ENCODE measurements at regions not wholly inside any gene's neighbourhood (a gene's known extent, or its start where the extent isn't known, plus 50 kb on each side); places are given as distances from the start of the nearest gene placed in this dataset.
"Not testable (repeated sequence)": the region's sequence is repeated elsewhere in the genome, so short reads cannot be mapped to it uniquely, and the experiment has no call there.

DNA sequence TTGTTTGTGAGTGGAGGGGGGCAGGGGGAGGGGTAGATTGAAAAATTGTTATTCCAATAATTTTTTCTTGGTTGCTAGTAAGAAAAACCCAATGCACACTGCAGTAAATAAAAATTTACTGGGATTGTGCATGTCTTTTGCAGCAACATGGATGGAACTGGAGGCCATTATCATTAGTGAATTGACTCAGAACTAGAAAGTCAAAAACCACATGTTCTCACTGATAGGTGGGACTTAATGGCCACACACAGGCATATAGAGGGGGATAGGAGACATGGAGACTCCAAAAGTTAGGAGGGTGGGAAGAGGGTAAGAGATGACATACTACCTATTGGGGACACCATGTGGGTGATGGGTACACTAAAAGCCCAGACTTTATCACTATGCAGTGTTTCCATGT, 67.2 kb downstream of the BUB3 start:
- Histone ChIP-seq H3K9me3 (ENCODE audit: control insufficient read depth, low read length) (no peaks in the 10 kb centered on the region), H3K27ac (ENCODE audit: insufficient read depth, low read depth, low read length, poor library complexity, severe bottlenecking) (no peak overlapping the region), H3K4me3 (ENCODE audit: insufficient read depth, low read depth, low read length) (no peak overlapping the region), H3K27me3 (ENCODE audit: control insufficient read depth, insufficient read depth, low read length, poor library complexity, severe bottlenecking) (no peaks in the 10 kb centered on the region), H3K4me1 (ENCODE audit: control insufficient read depth, insufficient read depth, low read length) (no peaks in the 10 kb centered on the region), H3K36me3 (ENCODE audit: control insufficient read depth, insufficient read depth, low read length) (no peaks in the 10 kb centered on the region)

DNA sequence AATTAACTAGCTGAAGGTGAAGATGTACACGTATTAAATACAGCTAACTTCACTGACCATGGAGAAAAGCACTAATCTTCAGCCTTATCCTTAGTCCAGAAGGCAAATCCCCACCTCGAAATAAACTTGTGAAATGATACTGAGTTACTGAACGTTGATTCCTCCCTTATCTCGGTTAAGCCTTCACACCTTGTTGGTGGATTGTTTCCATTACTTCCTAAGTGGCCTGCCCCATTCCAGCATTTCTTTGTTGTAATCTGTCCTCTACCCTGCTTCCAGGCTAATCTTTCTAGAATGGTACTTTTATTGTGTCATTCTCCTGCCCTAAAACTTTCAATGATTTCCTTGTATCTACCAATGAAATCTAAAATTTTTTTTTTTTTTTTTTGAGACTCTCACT, 68.6 kb downstream of the BUB3 start:
- 95 to 96% methylated on average over 4 of the region's 4 CpGs for WGBS, 2 experiments
- Histone ChIP-seq H3K36me3 (ENCODE audit: control insufficient read depth, insufficient read depth, low read length) (no peaks in the 10 kb centered on the region), H3K4me3 (ENCODE audit: insufficient read depth, low read depth, low read length) (no peak overlapping the region)

DNA sequence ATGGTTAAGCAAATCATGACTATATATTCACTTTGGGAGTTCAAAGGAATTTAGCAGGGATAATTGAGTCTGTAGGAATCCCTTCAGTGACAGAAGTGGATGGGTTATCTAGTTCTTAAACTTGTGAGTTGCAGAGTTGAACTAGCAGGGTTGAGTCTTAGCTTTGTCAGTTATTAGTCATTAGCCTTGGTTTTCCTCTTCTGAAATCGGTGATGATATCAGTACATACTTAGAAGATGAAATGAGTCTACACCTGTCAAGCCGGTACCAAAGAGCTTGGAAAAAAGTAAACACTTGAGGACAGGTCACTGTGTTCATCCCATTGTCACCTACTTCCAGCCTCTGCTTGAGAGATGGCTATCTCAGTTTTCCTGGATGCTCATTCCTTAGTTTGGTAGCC, 73.5 kb downstream of the BUB3 start:
- Histone ChIP-seq H3K4me3 (ENCODE audit: insufficient read depth, low read depth, low read length) (no peak overlapping the region), H3K36me3 (ENCODE audit: control insufficient read depth, insufficient read depth, low read length) (no peaks in the 10 kb centered on the region), H3K9me3 (ENCODE audit: control insufficient read depth, low read length) (no peaks in the 10 kb centered on the region), H3K4me1 (ENCODE audit: control insufficient read depth, insufficient read depth, low read length) (no peaks in the 10 kb centered on the region), H3K27me3 (ENCODE audit: control insufficient read depth, insufficient read depth, low read length, poor library complexity, severe bottlenecking) (no peaks in the 10 kb centered on the region), H3K27ac (ENCODE audit: insufficient read depth, low read depth, low read length, poor library complexity, severe bottlenecking) (no peak overlapping the region)
- 92 to 94% methylated on average over 2 of the region's 2 CpGs for WGBS, 2 experiments

More for the DNA sequence above, 68.6 kb downstream of the BUB3 start:
- Histone ChIP-seq H3K9me3 (ENCODE audit: control insufficient read depth, low read length) (no peaks in the 10 kb centered on the region), H3K27ac (ENCODE audit: insufficient read depth, low read depth, low read length, poor library complexity, severe bottlenecking) (no peak overlapping the region), H3K4me1 (ENCODE audit: control insufficient read depth, insufficient read depth, low read length) (no peaks in the 10 kb centered on the region), H3K27me3 (ENCODE audit: control insufficient read depth, insufficient read depth, low read length, poor library complexity, severe bottlenecking) (no peaks in the 10 kb centered on the region)

DNA sequence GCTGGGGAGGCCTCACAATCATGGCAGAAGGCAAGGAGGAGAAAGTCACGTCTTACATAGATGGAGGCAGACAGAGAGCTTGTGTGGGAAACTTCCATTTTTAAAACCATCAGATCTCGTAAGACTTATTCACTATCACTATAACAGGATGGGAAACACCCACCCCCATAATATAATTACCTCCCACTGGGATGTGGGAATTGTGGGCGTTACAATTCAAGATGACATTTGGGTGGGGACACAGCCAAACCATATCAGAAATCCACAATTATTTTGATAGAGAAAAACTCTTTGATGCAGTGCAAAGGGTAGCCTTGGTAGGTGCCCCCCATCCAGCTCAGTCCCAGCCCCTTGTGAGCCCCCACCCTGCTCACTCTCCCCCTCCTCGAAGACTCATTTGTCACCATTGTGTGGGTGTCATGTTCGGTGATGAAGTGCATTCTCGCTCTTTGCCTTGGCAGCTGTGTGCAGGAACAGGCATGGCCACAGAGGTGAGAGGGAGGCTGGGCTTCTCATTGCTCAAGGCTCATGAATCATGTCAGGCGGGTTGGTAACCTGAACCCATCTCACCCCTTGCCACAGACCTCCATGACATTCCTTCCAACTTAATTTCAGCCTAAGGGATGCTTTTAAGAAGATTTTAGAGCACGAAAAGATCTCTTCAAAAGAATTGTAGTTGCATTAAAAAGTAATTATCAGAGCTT, 75.9 kb downstream of the BUB3 start:
- WGBS, 2 experiments: 84 to 95% methylated on average over 6 to 8 of the region's 8 CpGs
- H3K36me3 ChIP-seq (ENCODE audit: control insufficient read depth, insufficient read depth, low read length): no peaks in the 10 kb centered on the region
- H3K27me3 ChIP-seq (ENCODE audit: control insufficient read depth, insufficient read depth, low read length, poor library complexity, severe bottlenecking): no peaks in the 10 kb centered on the region
- H3K27ac ChIP-seq (ENCODE audit: insufficient read depth, low read depth, low read length, poor library complexity, severe bottlenecking): no peak overlapping the region
- H3K4me3 ChIP-seq (ENCODE audit: insufficient read depth, low read depth, low read length): no peak overlapping the region
- no peaks in the 10 kb centered on the region for H3K4me1 ChIP-seq (ENCODE audit: control insufficient read depth, insufficient read depth, low read length)
- H3K9me3 ChIP-seq (ENCODE audit: control insufficient read depth, low read length): no peaks in the 10 kb centered on the region

DNA sequence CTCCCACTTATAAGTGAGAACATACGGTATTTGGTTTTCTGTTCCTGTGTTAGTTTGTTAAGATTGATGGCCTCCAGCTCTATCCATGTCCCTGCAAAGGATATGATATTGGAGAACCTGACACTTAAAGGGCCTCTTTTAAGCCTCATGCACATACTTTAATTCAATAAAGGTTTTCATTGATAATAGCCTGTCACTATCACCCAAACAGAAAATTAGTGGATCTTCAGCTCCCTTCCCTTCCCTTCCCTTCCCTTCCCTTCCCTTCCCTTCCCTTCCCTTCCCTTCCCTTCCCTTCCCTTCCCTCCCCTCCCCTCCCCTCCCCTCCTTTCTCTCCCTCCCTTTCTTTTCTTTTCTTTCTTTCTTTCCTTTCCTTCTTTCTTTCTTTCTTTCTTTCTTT, 78.7 kb downstream of the BUB3 start:
- H3K27ac ChIP-seq (ENCODE audit: insufficient read depth, low read depth, low read length, poor library complexity, severe bottlenecking); H3K4me1 ChIP-seq (ENCODE audit: control insufficient read depth, insufficient read depth, low read length); H3K4me3 ChIP-seq (ENCODE audit: insufficient read depth, low read depth, low read length); H3K9me3 ChIP-seq (ENCODE audit: control insufficient read depth, low read length); H3K27me3 ChIP-seq (ENCODE audit: control insufficient read depth, insufficient read depth, low read length, poor library complexity, severe bottlenecking); H3K36me3 ChIP-seq (ENCODE audit: control insufficient read depth, insufficient read depth, low read length): not testable (repeated sequence)
- WGBS, 2 experiments: 83 to 90% methylated on average over 1 of the region's 1 CpG

DNA sequence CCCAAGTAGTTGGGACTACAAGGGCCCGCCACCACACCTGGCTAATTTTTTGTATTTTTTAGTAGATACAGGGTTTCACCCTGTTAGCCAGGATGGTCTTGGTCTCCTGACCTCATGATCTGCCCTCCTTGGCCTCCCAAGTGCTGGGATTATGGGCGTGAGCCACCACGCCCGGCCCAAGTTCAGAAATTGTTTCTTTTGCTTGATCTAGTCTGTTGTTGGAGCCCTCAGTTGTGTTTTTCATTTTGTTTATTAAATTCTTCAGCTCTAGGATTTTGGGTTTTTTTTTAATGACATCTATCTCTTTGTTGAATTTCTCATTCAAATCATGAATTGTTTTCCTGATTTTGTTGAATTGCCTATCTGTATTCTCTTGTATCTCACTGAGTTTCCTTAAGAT, 80.8 kb downstream of the BUB3 start:
- H3K4me1 ChIP-seq (ENCODE audit: control insufficient read depth, insufficient read depth, low read length); H3K36me3 ChIP-seq (ENCODE audit: control insufficient read depth, insufficient read depth, low read length); H3K9me3 ChIP-seq (ENCODE audit: control insufficient read depth, low read length); H3K27me3 ChIP-seq (ENCODE audit: control insufficient read depth, insufficient read depth, low read length, poor library complexity, severe bottlenecking); H3K27ac ChIP-seq (ENCODE audit: insufficient read depth, low read depth, low read length, poor library complexity, severe bottlenecking); H3K4me3 ChIP-seq (ENCODE audit: insufficient read depth, low read depth, low read length): not testable (repeated sequence)
- 88 to 91% methylated on average over 4 of the region's 4 CpGs for WGBS, 2 experiments

DNA sequence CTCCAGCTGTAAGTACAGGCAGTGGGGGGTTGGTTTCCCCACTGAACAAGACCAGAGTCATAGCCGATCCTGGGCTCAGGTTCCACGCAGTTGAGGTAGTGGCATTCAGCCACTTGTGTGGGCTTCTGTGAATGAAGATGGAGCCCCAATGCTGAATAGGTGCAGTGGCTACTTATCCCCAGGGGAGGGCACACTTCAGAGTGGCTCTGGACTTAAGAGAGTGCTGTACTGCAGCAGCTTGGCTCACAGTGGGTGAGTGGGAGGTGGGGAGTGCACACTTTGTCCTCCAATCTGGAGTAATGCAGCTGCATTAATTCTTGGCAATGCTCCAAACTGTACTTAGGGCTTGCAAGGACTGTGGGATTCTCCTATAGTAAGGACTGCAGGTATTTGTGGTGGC, 81.9 kb downstream of the BUB3 start:
- no peaks in the 10 kb centered on the region for H3K9me3 ChIP-seq (ENCODE audit: control insufficient read depth, low read length)
- H3K4me1 ChIP-seq (ENCODE audit: control insufficient read depth, insufficient read depth, low read length): no peaks in the 10 kb centered on the region
- no peak overlapping the region for H3K27ac ChIP-seq (ENCODE audit: insufficient read depth, low read depth, low read length, poor library complexity, severe bottlenecking)
- WGBS, 2 experiments: 94 to 96% methylated on average over 2 of the region's 2 CpGs
- no peaks in the 10 kb centered on the region for H3K27me3 ChIP-seq (ENCODE audit: control insufficient read depth, insufficient read depth, low read length, poor library complexity, severe bottlenecking)
- no peaks in the 10 kb centered on the region for H3K36me3 ChIP-seq (ENCODE audit: control insufficient read depth, insufficient read depth, low read length)
- no peak overlapping the region for H3K4me3 ChIP-seq (ENCODE audit: insufficient read depth, low read depth, low read length)

DNA sequence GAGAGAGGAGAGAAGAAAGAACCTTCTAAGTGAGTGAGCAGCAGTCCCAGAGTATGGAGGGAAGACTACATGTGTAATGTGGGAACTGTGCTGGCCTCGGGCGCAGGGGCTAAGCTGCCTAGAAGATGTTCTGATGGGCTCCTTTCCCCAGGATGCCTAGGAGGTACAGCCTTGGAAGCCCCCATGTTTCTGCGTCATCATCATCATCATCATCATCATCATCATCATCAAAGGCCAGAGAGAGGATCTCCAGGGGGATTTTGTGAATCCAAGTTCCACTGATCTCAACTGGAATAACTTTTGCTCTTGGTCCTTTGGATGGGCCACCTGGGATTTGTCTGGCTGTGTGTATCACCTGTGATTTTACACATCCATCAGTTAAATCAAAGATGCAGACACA, 86.0 kb downstream of the BUB3 start:
- Histone ChIP-seq H3K9me3 (ENCODE audit: control insufficient read depth, low read length) (no peaks in the 10 kb centered on the region), H3K36me3 (ENCODE audit: control insufficient read depth, insufficient read depth, low read length) (no peaks in the 10 kb centered on the region), H3K4me3 (ENCODE audit: insufficient read depth, low read depth, low read length) (no peak overlapping the region), H3K27me3 (ENCODE audit: control insufficient read depth, insufficient read depth, low read length, poor library complexity, severe bottlenecking) (no peaks in the 10 kb centered on the region), H3K4me1 (ENCODE audit: control insufficient read depth, insufficient read depth, low read length) (no peaks in the 10 kb centered on the region), H3K27ac (ENCODE audit: insufficient read depth, low read depth, low read length, poor library complexity, severe bottlenecking) (no peak overlapping the region)
- 96 to 97% methylated on average over 3 of the region's 3 CpGs for WGBS, 2 experiments

DNA sequence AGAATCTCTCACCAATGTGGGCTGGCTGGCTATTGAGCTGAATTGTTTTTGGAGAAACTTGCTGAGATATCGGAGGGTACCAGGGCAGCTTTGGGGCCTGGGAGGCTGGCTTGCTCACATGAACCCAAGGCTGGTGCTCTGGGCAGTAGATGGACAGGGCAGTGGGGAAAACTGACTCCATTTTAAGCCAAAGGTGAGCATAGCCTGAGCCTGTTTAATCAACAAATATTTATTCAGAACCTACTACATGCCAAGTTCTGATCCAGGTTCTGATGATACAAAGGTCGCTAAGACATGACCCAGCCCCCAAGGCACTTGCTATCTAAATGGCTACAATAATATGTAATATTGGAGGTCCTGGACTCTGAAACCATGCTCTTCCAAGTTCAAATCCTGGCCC, 86.6 kb downstream of the BUB3 start:
- Histone ChIP-seq H3K36me3 (ENCODE audit: control insufficient read depth, insufficient read depth, low read length) (no peaks in the 10 kb centered on the region), H3K27ac (ENCODE audit: insufficient read depth, low read depth, low read length, poor library complexity, severe bottlenecking) (no peak overlapping the region), H3K4me3 (ENCODE audit: insufficient read depth, low read depth, low read length) (no peak overlapping the region), H3K27me3 (ENCODE audit: control insufficient read depth, insufficient read depth, low read length, poor library complexity, severe bottlenecking) (no peaks in the 10 kb centered on the region), H3K4me1 (ENCODE audit: control insufficient read depth, insufficient read depth, low read length) (no peaks in the 10 kb centered on the region), H3K9me3 (ENCODE audit: control insufficient read depth, low read length) (no peaks in the 10 kb centered on the region)
- WGBS, 2 experiments: 92 to 93% methylated on average over 2 of the region's 2 CpGs

DNA sequence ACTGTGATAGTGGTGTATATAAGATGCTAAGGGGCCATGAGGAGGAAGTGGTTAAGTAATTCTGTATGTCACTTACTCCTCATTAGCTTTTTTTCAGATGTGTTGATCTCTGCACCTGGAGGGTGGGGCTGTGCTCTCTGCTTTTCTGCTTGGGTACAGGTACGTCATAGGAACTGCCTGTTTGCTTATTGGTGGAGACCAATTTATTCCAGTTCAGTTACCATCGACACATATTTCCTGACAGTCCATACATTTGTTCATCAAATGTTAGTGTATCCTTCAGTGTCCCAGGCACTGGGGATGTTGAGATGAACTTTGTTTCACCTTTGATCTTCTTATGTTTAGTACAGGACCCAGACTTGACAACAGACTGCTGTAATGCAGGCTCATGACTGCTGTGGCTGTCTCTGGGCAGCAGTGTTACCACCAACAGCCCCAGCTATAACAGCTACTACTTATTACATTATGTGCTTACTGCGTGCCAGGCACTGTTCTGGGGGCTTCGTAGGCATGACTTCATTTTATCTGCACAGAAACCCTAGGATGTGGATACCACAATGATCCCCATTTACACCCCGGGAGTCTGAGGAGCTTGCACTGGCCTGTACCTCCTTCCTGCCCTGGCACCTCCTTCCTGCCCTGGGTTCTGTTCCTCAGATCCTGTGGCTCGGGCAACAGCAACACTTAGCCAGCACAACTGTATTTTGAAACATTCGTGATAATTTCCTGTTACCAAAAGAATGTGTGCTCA, 87.4 kb downstream of the BUB3 start:
- Histone ChIP-seq H3K4me3 (ENCODE audit: insufficient read depth, low read depth, low read length) (no peak overlapping the region), H3K9me3 (ENCODE audit: control insufficient read depth, low read length) (no peaks in the 10 kb centered on the region), H3K36me3 (ENCODE audit: control insufficient read depth, insufficient read depth, low read length) (no peaks in the 10 kb centered on the region), H3K27me3 (ENCODE audit: control insufficient read depth, insufficient read depth, low read length, poor library complexity, severe bottlenecking) (no peaks in the 10 kb centered on the region), H3K4me1 (ENCODE audit: control insufficient read depth, insufficient read depth, low read length) (no peaks in the 10 kb centered on the region), H3K27ac (ENCODE audit: insufficient read depth, low read depth, low read length, poor library complexity, severe bottlenecking) (no peak overlapping the region)
- 93 to 94% methylated on average over 7 of the region's 7 CpGs for WGBS, 2 experiments
